ENCODE measurements at regions not wholly inside any gene's neighbourhood (a gene's known extent, or its start where the extent isn't known, plus 50 kb on each side); places are given as distances from the start of the nearest gene placed in this dataset.
"Not testable (repeated sequence)": the region's sequence is repeated elsewhere in the genome, so short reads cannot be mapped to it uniquely, and the experiment has no call there.

DNA sequence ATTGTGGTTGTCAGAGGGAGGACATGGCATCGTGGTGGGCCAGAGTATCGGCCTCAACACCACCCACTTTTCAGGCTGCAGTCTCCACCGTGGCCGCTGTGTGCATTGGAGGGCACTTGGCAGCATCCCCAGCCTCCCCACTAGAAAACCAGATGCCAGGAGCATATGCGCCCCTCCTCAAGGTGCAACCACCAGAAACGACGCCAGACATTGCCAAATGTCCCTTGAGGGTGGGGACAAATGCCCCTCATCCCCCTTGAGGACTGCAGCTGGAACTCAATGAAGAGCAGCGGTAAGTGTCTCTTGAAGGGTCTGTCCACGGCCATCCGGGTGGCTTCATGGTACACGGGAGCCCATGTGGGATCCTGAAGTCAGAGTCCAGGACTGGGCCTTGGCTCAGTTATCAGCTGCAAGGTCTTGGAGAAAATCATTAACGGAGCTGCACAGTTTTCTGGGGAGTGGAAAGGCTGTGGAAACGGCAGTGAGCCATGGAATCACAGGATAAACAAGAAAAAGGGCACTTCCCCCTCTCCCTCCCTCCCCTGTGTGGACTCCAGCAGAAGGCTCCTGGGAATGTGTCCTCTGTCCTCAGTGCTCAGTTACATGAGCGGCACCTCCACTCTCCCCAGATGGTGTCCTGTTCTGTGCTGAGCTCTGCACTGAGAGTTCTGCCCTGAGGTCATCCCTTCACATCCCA is 324.4 kb upstream of the B3GAT1 start:
- DNase-seq (ENCODE audit: low spot score) (no peak), ATAC-seq (no peak)

DNA sequence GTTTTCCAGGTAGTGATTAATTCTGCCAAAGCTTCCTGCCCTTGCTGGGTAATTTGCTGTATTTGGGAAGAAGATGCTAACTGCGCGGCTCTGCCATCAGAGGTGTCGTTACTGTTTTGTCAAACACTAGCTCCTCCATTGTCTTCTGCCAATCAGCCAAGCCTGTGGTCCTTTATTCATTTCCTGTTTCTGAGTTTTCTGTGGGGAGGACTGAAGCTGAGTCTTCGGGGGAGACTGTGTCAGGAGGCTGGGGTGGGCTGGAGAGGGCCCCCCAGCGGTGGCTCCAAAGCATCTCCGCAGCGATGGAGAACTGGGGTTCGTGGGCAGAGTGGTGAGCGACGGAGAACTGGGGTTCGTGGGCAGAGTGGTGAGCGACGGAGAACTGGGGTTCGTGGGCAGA is 322.9 kb upstream of the B3GAT1 start:
- DNase-seq (ENCODE audit: low spot score) (no peak), ATAC-seq (no peak)

DNA sequence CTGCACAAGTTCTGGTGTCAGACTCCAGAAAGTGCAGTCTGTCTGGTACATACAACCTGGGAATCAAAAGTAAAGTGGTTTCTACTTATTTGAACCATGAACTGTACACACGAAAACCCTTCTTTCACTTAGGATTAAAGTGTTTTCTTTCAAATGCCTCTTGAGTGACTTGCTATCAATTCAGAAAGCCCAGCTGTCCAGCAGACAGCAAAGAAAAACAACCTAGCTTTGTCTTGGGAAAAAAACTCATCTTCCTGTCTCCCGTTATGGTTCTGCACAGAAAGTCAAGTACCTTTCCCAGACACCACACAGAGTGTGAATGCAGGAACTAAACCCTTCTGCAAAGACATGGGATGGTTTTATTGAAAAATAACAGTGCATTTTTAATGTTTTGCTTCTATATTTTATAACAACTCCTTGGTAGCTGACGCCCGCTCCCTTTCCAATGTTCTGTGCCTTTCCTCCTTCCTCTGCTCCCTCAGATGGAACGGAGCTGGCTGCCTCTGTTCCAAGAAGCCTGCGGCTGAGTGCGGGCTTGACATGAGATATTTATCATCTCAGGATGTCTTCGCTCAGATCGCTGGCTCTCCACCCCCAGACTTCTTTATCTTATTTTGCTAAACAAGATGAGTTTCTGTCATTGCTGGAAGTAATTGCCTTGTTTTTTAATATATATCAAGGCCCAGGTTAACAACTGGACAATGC is 322.3 kb upstream of the B3GAT1 start:
- no peak for ATAC-seq
- no peak for DNase-seq (ENCODE audit: low spot score)

DNA sequence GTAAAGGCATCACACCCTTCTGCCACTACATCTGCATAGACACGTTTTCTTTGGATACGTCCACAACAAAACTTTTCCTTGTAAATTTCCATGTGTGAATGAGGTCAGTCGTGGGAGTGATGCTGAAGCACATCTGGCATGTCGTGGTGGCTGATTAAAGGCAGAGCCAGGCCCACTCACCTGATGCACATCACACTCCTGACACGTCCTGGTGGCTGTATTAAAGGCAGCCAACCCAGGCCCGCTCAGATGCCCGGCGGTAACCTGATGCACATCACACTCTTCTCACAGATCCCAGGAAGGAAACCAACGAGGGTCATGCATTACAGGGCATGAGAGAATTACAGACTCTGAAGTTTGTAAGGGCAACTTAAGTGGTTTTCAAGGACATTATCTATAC is 321.6 kb upstream of the B3GAT1 start:
- DNase-seq (ENCODE audit: low spot score) (no peak), ATAC-seq (no peak)

DNA sequence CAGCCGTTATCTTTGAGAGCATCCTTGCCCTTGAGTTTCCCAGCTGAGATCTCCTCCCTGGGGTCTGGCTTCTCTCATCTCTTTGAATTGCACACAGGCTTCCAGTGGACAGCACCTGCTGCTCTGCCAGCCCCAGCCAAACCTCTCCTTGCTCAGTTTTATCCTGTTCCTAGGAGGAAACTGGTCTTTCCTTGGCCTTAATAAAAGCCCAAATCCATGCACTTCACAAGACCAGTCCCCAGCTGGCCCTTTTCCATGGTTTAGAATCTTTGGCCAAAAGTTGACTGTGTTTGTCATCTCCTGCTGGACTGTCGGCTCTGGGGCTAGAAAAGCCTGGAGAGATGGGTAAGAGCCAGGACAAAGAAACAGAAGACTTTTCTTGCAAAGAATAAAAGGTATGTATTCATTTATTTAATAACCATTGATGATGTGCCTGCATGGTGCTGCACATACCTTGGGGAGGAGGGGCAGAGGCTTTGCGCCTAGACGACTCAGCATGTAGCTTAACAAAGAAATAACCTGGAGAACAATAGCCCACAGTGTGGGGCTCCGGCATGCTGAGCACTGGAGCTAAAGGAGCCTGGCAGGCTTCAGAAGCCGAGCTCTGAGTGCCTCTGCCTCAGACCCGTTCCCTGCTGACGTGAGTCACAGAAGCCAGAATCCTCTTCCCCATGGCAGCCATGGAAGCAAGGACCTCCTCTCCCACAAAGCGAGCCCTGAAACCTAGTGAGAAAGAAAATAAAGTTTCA is 319.3 kb upstream of the B3GAT1 start:
- DNase-seq (ENCODE audit: low spot score) (no peak), ATAC-seq (no peak)

DNA sequence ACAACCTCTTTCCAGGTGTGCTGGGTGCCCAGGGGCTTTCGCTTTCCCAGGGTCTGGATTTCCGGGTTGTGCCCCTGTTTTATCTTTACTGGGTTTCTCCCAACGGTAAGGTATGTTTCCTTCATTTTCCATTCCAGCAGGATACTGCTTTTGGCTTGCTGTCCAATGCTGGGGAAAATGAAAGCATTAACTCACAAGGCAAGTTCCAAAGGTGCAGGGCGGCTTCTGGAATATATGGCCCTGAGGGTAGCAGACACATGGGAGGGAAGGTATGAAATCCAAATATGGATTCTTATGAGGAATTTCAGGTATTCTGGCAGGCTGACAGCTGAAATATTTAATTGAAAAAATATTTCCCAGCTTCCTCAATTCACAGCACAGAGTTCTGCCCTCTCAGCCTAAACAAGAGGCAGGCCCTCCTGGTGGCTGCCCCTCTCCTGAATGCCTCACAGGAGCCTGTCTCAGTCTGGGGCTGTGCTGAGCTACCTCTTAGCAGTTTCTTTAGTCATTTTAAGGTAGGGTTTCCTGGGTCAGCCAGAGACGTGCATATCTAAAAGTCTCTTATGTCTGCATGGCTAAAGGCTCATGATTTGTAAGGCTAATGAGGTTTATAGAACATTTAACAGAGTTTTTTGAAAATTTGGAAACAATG is 318.6 kb upstream of the B3GAT1 start:
- DNase-seq (ENCODE audit: low spot score) (no peak), ATAC-seq (no peak)

DNA sequence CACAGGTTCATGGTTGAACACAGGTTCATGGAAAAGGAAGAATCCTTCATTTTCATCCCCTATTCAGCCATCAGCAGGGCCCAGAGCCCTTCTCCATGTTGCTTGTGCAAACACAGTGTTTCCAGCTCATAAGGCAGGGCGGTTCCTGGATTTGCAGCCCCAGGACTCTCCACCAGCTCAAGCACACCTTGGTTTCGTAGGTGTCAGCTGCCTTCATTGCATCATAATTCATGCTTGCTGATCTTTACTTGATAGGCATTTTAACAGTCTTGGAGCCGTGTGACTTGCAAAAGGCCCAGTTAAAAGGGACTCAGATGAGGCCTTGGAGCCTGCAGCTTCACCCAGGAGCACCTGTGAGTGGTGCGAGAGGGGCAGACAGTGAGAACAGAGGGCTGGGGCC is 318.1 kb upstream of the B3GAT1 start:
- DNase-seq (ENCODE audit: low spot score) (no peak), ATAC-seq (no peak)

DNA sequence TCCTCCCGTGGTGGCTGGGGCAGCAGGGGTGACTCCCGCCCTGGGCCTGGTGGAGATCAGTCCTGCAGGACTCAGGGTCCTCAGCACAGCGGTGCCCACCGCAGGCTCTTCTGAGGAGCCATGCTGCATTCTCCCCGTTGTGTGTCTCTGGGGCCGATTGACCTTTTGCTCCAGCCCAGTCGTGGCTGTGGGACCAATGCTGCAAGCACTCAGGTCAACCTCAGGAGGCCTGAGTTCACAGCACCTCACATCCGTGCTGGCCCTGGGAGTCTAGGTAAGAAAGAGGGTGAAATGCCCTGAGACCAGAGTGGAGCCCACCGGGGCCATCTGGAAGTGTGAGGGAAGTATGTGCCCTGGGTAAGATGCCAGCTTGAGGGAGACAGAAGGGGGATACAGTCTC is 316.1 kb upstream of the B3GAT1 start:
- no peak for DNase-seq (ENCODE audit: low spot score)
- no peak for ATAC-seq

DNA sequence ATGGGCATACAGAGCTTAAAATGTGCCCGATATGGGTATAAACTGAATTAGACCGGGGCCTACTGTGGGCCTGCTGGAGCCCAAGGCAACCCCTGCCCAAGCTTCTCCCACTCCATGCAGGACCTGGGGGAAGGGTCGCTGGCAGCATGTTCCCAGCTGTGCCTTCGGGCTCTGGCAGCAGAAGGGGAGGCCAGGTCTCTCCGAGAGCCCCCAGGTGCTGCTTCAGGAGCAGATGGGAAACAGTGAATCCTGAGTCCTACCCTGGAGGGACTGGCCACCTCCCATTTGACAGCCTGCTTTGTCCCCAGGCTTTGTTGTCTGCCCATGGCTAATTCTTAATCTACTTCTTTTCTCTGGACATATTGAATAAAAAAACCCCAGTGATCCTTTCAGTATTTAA is 315.6 kb upstream of the B3GAT1 start:
- DNase-seq (ENCODE audit: low spot score): no peak
- no peak for ATAC-seq

DNA sequence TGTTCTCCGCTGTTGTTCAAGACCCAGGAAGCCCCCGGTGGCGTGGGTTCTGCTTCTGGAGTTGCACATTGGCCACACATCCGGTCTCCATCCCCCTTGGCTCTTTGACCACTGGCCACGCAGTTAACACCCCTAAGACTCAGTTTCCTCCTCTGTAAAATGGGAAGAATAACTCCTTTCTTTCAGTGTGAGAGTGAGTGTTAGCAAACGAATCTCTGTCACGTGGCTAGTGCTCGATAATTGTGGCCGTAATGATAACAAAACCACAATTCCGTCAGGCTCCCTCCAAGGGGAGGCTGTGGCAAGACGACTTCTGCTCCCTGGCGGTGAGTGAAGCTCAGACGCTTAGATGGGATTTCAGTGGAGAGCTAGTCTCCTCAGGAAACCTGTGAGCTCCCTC is 315.2 kb upstream of the B3GAT1 start:
- ATAC-seq (no peak), DNase-seq (ENCODE audit: low spot score) (no peak)

DNA sequence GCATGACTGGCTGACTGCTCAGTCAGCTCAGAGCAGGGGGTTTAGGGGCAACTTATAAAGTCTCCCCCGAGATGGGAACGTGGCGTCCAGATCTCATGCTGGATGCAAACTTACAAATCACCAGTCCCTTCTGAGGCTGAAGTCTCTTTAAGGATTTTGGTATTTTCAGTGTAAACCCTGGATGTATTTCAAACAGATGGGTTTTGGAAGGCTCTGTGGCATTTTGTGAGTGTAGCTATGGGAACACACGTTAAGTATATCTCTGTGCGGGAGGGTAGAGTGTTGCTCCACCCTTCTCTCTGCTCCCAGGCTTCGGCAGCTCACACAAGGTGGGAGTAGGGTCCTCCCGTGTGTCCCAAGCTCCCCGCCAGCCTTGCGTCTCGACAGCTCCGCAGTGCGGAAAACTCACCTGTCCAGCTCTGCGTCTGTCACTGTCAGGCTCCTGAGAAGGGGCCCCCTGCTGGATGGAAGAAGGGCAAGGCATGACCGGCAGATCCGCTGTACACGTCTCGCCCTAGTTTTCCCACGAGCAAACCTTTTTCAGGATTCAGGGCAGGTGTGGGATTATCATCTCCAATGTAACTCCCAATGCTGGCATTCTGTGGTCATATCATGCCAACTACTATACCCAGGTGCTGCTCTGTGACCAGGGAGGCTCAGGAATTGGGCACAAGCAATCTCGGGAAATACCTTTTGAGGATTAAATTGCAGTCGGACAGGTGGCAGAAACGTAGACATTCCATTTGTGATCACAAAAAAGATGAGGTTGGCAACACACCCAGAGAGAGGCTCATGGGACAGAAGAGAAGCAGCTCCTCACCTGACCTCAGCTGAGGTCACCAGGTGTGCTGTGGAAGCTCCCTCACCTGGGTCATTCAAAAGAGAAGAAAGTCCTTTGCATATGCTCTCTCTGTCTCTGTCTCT is 313.9 kb upstream of the B3GAT1 start:
- no peak for DNase-seq (ENCODE audit: low spot score)
- peak; percentile 60 for ATAC-seq

DNA sequence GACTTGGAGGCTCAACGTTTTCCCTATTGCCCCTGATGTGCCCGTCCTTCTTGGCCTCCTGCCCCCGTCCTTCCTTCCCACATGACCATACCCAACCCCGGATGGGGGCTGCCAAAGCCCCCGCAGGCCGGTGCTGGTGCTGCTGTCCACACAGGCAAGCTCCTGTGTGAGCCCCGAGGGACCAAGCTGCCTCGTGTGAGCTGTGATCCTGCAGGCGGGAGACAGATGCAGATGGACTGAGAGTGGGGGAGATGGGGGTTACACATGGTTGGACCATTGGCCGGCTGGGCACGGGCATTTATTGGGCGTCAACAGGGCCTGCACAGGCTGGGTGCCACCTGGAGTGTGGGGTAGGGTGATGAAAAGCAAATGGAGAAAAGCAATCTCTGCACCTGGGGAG is 313.2 kb upstream of the B3GAT1 start:
- ATAC-seq (no peak), DNase-seq (ENCODE audit: low spot score) (no peak)

DNA sequence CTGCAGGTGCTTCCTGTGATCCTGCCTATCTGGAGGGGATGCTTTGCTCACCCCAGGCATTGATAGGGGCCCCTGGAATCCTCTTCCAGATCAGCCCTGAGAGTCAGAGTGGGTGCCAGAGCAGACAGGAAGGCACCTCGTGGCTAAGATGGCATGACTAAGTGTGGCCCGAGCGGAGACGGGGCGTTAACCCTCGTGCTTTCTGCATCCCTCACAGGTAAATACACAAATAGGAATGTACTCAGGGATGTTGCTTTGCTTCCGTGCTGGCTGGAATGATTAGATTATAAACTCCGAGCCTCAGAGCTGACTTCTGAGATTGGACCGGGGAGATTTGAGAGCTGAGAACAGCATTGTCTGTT is 312.7 kb upstream of the B3GAT1 start:
- ATAC-seq: no peak

DNA sequence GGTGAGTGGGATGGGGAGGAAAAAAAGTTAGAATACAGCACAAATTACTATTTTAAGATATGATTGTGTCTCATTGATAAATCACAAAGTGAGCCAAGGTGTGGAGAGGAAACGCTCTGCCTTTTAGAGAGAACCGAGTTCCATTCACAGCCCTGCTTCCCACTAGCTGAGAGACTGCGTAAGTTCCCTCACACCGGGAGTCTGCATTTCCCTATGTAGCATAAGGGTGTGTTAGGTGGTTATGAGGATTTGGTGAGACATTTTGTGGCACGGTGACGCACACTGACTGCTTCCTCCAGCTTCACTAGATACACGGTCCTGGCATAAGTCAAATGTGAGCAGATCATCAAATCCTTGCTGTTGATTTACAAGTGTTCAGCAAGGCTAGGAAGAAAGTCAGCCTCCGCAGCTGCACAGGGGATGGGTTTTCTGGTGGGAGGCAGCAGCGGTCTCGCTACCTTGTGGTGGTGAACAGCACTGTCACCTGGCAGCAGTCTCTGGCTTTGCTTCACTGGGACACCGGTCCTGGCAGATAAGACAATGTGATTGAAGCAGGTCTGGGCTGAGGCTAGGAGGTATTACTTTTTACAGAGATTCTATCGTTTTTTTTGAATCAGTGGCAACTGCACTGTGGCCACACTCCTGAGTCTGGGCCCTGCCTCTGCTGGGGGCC is 312.2 kb upstream of the B3GAT1 start:
- DNase-seq (ENCODE audit: low spot score) (no peak), ATAC-seq (no peak)

More for the DNA sequence above, 312.7 kb upstream of the B3GAT1 start:
- no peak for DNase-seq (ENCODE audit: low spot score)

DNA sequence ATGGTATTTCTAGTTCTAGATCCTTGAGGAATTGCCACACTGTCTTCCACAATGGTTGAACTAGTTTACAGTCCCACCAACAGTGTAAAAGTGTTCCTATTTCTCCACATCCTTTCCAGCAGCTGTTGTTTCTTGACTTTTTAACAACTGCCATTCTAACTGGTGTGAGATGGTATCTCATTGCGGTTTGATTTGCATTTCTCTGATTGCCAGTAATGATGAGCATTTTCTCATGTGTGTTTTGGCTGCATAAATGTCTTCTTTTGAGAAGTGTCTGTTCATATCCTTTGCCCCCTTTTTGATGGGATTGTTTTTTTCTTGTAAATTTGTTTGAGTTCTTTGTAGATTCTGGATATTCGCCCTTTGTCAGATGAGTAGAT is 308.6 kb upstream of the B3GAT1 start:
- DNase-seq (ENCODE audit: low spot score); ATAC-seq: not testable (repeated sequence)

DNA sequence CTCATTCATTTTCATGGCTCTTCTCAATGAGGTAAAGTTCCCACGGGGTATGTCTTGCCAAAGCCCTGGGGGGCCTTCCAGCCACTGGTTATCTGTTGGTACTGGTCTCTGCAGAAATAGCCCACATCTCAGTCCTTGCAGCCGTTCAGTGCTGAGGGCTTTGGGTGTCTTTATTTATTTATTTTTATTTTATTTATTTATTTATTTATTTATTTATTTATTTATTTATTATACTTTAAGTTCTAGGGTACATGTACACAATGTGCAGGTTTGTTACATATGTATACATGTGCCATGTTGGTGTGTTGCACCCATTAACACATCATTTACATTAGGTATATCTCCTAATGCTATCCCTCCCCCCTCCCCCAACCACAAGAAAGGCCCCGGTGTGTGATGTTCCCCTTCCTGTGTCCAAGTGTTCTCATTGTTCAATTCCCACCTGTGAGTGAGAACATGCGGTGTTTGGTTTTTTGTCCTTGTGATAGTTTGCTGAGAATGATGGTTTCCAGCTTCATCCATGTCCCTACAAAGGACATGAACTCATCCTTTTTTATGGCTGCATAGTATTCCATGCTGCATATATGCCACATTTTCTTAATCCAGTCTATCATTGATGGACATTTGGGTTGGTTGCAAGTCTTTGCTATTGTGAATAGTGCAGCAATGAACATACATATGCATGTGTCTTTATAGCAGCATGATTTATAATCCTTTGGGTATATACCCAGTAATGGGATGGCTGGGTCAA is 308.1 kb upstream of the B3GAT1 start:
- ATAC-seq; DNase-seq (ENCODE audit: low spot score): not testable (repeated sequence)

DNA sequence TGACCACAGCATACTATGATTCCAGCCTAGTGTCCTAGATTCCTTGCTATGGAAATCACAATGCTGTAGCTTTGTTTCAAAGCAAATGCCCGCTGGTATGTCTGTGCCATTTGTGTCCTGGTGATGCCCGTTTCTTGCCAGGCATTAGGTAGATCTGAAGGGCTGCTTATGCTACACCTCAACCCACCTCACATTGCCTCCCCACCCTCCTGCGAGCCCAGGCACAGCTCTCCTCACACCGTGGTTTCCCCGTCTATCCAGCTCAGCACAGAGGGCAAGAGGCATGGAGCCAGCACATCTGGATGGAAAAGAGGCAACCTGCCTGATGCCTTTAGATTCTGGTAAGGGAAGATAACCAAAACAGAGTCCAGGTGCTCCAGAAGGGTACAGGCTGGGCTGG is 307.4 kb upstream of the B3GAT1 start:
- DNase-seq (ENCODE audit: low spot score): no peak

DNA sequence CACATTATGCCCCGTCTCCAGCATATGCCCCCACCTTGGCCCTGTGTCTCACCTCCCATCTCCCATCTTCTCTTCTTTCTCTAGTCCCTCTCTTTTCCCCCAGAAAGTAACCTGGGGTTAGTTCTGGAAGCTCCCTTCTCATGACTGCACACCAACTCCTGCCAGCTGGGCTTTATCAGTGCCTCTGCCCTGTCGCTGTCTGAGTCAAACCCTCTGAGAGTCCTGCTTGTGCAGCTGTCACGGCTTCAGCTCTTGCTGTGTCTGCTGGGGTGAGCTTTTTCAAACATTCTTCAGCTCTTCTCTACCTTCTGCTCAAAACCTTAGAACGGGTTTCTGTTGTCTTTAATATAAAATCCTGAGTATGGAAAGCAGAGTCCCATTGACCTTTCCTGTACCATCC is 304.5 kb upstream of the B3GAT1 start:
- DNase-seq (ENCODE audit: low spot score): no peak
- ATAC-seq: no peak

More for the DNA sequence above, 307.4 kb upstream of the B3GAT1 start:
- no peak for ATAC-seq

DNA sequence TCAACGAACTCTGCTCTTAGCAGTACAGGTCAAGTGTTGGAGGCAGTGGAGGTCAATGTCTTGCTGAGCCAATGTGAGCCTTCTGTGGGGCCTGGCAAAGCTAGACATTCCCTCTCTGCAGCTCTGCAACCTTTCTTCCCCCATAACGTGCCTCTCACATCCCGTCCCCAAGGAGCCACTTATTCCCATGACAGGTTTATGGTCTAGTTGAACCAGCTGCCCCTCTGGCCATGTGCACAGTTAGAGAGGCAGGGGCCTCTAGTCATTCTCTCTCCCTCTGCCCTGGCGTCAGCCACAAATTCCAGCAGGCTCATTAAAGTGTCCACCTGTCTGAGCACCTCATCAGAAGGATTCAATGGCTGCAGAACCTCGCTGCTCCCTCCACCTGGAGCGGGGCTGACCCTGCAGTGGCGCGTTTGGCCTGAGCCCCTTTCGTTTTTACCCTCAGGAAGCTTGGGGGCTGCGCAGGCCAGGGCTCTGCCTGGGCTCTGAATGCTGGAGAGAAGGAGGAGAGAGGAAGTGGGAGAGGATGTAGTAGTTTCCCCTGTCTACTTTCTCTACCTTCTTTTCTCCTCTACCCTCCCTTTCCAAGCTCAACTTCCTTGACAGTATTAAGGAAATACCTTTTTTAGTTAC is 302.1 kb upstream of the B3GAT1 start:
- DNase-seq (ENCODE audit: low spot score): no peak
- ATAC-seq: no peak

All from left lobe of liver (tissue), 2 donors.